KMS-11 (cell line): ENCODE measurements at regions not wholly inside any gene's neighbourhood (a gene's known extent, or its start where the extent isn't known, plus 50 kb on each side); places are given as distances from the start of the nearest gene placed in this dataset.

Experiments
- H2AFZ ChIP-seq: fragments of 200-600 bp; sonication (generic); 2 replicates; pipeline ENCODE4 v1.6.1; 2016; ENCODE audit warnings: antibody characterized with exemption, mixed run types, low read depth
- H3K27ac ChIP-seq: fragments of 200-600 bp; sonication (generic); 2 replicates; pipeline ENCODE4 v1.6.1; 2016; ENCODE audit warnings: mild to moderate bottlenecking, mixed run types
- H3K27me3 ChIP-seq: fragments of 200-600 bp; sonication (generic); 2 replicates; pipeline ENCODE4 v1.6.1; 2017; ENCODE audit warnings: mild to moderate bottlenecking, low read depth, mixed run types, moderate library complexity; ENCODE audit not compliant: insufficient read depth
- H3K36me3 ChIP-seq: fragments of 200-600 bp; sonication (generic); 2 replicates; pipeline ENCODE4 v1.6.1; 2017; ENCODE audit warnings: mild to moderate bottlenecking, mixed run types; ENCODE audit not compliant: insufficient read depth
- H3K4me1 ChIP-seq: fragments of 200-600 bp; sonication (generic); 2 replicates; pipeline ENCODE4 v1.6.1; 2016; ENCODE audit warnings: mild to moderate bottlenecking, low read depth, mixed run types; ENCODE audit not compliant: poor library complexity, severe bottlenecking
- H3K4me2 ChIP-seq: fragments of 200-600 bp; sonication (generic); 2 replicates; pipeline ENCODE4 v1.7.0; 2016; ENCODE audit warnings: mild to moderate bottlenecking, mixed run types
- H3K4me3 ChIP-seq: fragments of 200-600 bp; sonication (generic); IDR thresholded peaks from 2 replicates; pipeline ENCODE4 v1.6.1; 2017; ENCODE audit warnings: low read depth, low read length, mixed read lengths; ENCODE audit not compliant: insufficient read depth
- H3K79me2 ChIP-seq: fragments of 200-600 bp; sonication (generic); 2 replicates; pipeline ENCODE4 v1.6.1; 2016; ENCODE audit warnings: low read depth, mixed run types; ENCODE audit not compliant: insufficient read depth
- H3K9ac ChIP-seq: fragments of 200-600 bp; sonication (generic); 2 replicates; pipeline ENCODE4 v1.6.1; 2016; ENCODE audit warnings: mild to moderate bottlenecking, mixed run types
- H4K20me1 ChIP-seq: fragments of 200-600 bp; sonication (generic); 2 replicates; pipeline ENCODE4 v1.6.1; 2016; ENCODE audit warnings: mild to moderate bottlenecking, mixed run types; ENCODE audit not compliant: insufficient read depth
- CTCF ChIP-seq: fragments of 200-600 bp; sonication (generic); conservative IDR thresholded peaks from 2 replicates; pipeline ENCODE4 v1.6.1; 2017; ENCODE audit warnings: low read depth, mild to moderate bottlenecking, antibody characterized with exemption, low read length, moderate library complexity, mixed read lengths

GRCh38 chr19:31415322-31415721 lies 66.1 kb upstream of the TSHZ3 start:
- TF ChIP-seq CTCF: no peak
- Histone ChIP-seq H2AFZ (no peak overlapping the region), H4K20me1 (no peaks in the 10 kb centered on the region), H3K9ac (no peak overlapping the region), H3K4me2 (no peak overlapping the region), H3K27ac (no peak overlapping the region), H3K79me2 (no peaks in the 10 kb centered on the region), H3K27me3 (no peaks in the 10 kb centered on the region), H3K36me3 (no peaks in the 10 kb centered on the region), H3K4me1 (no peaks in the 10 kb centered on the region), H3K4me3 (no peak overlapping the region)

GRCh38 chr19:31416548-31416947 lies 67.3 kb upstream of the TSHZ3 start:
- Histone ChIP-seq H4K20me1 (no peaks in the 10 kb centered on the region), H3K4me3 (no peak overlapping the region), H3K27ac (no peak overlapping the region), H3K79me2 (no peaks in the 10 kb centered on the region), H3K4me1 (no peaks in the 10 kb centered on the region), H2AFZ (no peak overlapping the region), H3K27me3 (no peaks in the 10 kb centered on the region), H3K9ac (no peak overlapping the region), H3K4me2 (no peak overlapping the region), H3K36me3 (no peaks in the 10 kb centered on the region)
- TF ChIP-seq CTCF: no peak

- Histone ChIP-seq H3K4me1 (no peaks in the 10 kb centered on the region), H3K27ac (no peak overlapping the region), H2AFZ (no peak overlapping the region), H3K4me3 (no peak overlapping the region), H3K79me2 (no peaks in the 10 kb centered on the region), H4K20me1 (no peaks in the 10 kb centered on the region), H3K36me3 (no peaks in the 10 kb centered on the region), H3K4me2 (no peak overlapping the region), H3K9ac (no peak overlapping the region), H3K27me3 (no peaks in the 10 kb centered on the region)
- TF ChIP-seq CTCF: no peak
These were observed 68.8 kb upstream of the TSHZ3 start for GRCh38 chr19:31418055-31418454.

GRCh38 chr19:31418692-31419430 lies 69.6 kb upstream of the TSHZ3 start:
- no peak overlapping the region for H3K4me3 ChIP-seq
- H3K9ac ChIP-seq: no peak overlapping the region
- H2AFZ ChIP-seq: no peak overlapping the region
- no peak overlapping the region for H3K27ac ChIP-seq
- no peaks in the 10 kb centered on the region for H3K79me2 ChIP-seq
- H3K4me1 ChIP-seq: no peaks in the 10 kb centered on the region
- H3K36me3 ChIP-seq: no peaks in the 10 kb centered on the region
- no peaks in the 10 kb centered on the region for H3K27me3 ChIP-seq
- no peaks in the 10 kb centered on the region for H4K20me1 ChIP-seq
- no peak for TF ChIP-seq CTCF
- no peak overlapping the region for H3K4me2 ChIP-seq
